Kidney epithelial cell (primary cell): ENCODE measurements at regions not wholly inside any gene's neighbourhood (a gene's known extent, or its start where the extent isn't known, plus 50 kb on each side); places are given as distances from the start of the nearest gene placed in this dataset.
A peak's percentile ranks its signal among the peaks of the same experiment; 100 is the strongest.

Source experiments
- DNase-seq: peaks from one replicate; pipeline ENCODE4 v3.0.0-alpha.2; 2010; ENCODE audit warnings: low read depth
- H3K27me3 ChIP-seq: 2 replicates; pipeline ENCODE4 v1.6.0; 2011; ENCODE audit warnings: low read length; ENCODE audit not compliant: control insufficient read depth, insufficient read depth
- H3K36me3 ChIP-seq: 2 replicates; pipeline ENCODE4 v1.5.1; 2011; ENCODE audit warnings: low read length; ENCODE audit not compliant: control insufficient read depth, insufficient read depth
- H3K4me3 ChIP-seq: 2 replicates; pipeline ENCODE4 v1.5.1; 2011; ENCODE audit warnings: low read depth, mild to moderate bottlenecking, control low read depth, low read length
- TF ChIP-seq, protein P1 (sequence below): IDR thresholded peaks from 2 replicates; pipeline ENCODE4 v1.5.1; 2011; ENCODE audit warnings: mild to moderate bottlenecking, moderate library complexity, low read length, control low read depth, inconsistent platforms; ENCODE audit not compliant: insufficient read depth, poor library complexity, severe bottlenecking

DNA sequence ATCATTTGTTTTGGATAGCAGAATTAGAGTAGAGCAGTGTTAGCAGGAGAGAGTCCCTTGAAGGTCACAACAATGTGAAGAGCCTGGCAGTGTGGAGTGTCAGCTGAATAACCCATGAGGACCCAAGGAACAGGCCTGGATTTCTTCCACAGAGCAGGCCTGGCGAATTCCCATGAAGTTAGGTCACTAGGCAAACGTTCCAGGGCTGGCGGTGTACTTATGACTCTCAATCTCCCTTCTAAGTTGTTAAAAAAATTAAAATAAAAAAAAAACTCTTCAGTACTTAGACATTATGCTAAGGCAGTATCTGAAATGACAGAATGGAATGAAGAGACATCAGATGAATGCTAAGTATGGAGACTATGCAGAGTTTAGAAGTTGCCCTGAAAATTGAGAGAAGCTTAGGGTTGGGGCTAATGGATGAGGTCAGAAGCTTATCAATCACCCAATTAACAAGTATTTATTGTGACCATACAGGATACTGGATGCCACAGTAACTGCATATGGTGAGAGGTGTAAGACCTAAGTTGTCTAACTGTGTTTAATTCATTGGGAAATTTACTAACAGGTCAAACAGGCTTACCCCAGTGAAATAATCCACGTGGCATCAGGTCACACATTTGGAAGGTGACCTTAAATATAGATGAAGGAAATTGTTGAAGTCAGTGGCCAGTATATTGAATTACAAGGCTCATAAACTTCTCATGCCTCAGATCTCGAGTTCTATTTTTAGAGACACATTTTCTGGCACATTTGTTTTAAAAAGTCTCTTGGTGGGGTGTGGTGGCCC, 126.2 kb upstream of the NRP1 start:
- Histone ChIP-seq H3K27me3 (no peaks in the 10 kb centered on the region), H3K4me3 (no peak overlapping the region), H3K36me3 (no peaks in the 10 kb centered on the region)
- TF ChIP-seq, protein P1, sequence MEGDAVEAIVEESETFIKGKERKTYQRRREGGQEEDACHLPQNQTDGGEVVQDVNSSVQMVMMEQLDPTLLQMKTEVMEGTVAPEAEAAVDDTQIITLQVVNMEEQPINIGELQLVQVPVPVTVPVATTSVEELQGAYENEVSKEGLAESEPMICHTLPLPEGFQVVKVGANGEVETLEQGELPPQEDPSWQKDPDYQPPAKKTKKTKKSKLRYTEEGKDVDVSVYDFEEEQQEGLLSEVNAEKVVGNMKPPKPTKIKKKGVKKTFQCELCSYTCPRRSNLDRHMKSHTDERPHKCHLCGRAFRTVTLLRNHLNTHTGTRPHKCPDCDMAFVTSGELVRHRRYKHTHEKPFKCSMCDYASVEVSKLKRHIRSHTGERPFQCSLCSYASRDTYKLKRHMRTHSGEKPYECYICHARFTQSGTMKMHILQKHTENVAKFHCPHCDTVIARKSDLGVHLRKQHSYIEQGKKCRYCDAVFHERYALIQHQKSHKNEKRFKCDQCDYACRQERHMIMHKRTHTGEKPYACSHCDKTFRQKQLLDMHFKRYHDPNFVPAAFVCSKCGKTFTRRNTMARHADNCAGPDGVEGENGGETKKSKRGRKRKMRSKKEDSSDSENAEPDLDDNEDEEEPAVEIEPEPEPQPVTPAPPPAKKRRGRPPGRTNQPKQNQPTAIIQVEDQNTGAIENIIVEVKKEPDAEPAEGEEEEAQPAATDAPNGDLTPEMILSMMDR = no peak
- DNase-seq = no peak

DNA sequence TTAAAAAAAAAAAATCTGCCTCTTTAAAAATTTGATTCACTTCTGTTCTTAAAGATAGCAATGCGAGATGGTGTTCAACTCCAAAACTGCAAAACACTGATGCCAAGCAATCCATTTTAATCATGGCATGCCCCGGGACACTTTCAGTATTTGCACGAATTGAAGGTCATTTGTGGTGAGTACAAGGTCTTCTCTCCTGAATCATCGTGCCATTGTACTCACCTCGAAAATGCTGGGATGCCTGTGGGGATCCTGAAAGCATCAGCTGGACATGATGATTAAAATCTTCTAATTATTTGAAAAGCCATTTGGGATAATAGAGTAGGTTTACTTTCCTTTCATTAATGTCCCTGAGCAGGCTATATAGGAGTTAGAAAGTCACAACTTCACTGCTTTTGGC, 125.1 kb upstream of the NRP1 start:
- Histone ChIP-seq H3K36me3 (no peaks in the 10 kb centered on the region), H3K4me3 (no peak overlapping the region), H3K27me3 (no peaks in the 10 kb centered on the region)
- no peak for DNase-seq
- TF ChIP-seq, protein P1 = no peak

DNA sequence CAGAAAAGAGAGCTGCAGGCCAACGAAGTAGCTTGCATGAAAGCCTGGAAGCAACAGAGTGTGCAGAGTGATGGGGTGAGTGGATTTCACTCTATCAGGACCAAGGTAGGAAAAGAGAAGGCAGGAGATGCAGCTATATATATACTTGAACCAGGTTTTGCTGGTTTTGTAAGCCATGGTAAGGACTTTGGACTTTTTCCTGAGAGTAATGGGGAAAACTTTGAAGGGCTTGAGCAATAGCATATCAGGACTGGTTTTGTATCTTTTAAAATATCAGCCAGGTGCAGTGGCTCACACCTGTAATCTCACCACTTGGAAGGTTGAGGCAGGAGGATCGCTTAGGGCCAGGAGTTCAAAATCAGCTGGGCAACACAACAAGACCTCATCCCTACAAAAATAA, 120.6 kb upstream of the NRP1 start:
- Histone ChIP-seq H3K4me3 (no peak overlapping the region), H3K36me3 (no peaks in the 10 kb centered on the region), H3K27me3 (no peaks in the 10 kb centered on the region)
- TF ChIP-seq, protein P1 = no peak
- DNase-seq = no peak

DNA sequence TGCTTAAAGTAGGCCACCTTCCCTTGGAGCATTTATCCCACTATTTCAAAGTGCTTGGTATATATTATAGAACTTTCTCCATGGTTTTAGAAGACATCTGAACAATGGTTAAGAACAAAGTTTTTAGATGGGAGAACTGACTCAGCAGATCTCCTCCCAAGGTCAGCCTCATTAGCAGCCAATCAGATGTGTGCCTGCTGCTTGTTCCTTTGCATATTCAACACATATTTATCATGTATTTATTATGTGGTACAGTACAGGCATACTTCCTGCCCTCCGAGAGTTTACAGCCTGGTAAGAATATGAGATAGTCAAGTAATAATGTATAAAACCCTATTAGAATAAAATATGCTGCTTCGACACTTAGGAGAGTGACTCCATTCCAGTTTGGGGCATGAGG, 120.1 kb upstream of the NRP1 start:
- no peaks in the 10 kb centered on the region for H3K36me3 ChIP-seq
- DNase-seq = no peak
- no peak overlapping the region for H3K4me3 ChIP-seq
- TF ChIP-seq, protein P1 = no peak
- no peaks in the 10 kb centered on the region for H3K27me3 ChIP-seq

DNA sequence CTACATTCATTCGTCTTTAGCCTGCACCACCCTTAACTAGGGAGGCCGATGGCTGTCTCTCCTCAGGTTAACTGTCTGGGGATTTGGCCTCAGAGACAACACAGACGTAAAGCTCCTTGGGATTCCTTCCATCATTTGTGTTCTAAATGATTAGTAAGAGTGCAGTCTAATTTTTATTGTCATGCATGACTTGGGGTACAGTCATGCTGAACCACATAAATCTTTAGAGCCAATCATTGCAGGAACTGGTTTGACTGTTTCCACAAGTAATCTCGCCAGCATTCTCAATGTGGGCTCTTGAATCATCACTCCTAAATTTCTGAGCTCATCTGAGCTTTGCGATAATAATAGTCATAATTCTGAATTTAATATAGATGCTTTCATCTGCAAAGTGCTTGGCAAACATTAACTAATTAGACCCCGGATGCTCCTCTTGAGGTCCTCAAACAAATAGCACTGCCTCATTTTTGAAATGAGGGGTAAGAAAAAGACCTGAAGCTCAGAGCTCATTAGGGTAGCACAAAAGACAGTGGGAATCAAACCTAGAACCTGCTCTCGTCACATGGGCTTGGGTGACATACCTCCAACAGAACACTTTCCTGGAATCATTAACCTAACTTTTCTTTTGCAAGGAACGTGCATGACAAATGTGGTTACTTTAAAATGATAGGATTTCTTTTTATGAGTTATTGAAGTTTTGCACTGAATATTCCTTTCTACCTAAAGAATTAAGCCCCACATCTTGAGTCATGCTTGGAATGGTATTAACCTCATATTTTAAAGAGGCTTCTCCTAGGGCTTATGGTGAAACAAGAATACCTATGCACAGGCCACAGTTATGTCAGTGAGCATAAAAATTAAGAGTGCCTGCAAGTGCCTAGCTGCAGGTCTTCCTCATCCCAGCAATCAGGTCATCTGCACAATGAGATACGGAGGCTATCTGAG, 118.9 kb upstream of the NRP1 start:
- DNase-seq = peak; percentile 74
- Histone ChIP-seq H3K36me3 (no peaks in the 10 kb centered on the region), H3K4me3 (no peak overlapping the region)

More for the DNA sequence above, 118.9 kb upstream of the NRP1 start:
- no peaks in the 10 kb centered on the region for H3K27me3 ChIP-seq
- TF ChIP-seq, protein P1 = no peak
